Tibial nerve (tissue), 4 donors: ENCODE measurements at regions not wholly inside any gene's neighbourhood (a gene's known extent, or its start where the extent isn't known, plus 50 kb on each side); places are given as distances from the start of the nearest gene placed in this dataset.

Experiments used
- DNase-seq, 2 donors: peaks; one replicate each; pipeline ENCODE4 v3.0.0-alpha.2; 2019; ENCODE audit warnings: low spot score in 2 of 2
- H3K27ac ChIP-seq, 4 donors: fragments of 200-600 bp; sonication (generic) in 3 of 4; one replicate each; pipeline ENCODE4 v1.5.1; 2017 to 2019; ENCODE audit warnings: mild to moderate bottlenecking in 1 of 4
- H3K27me3 ChIP-seq, 2 donors: fragments of 200-600 bp; sonication (generic) in 1 of 2; one replicate each; pipeline versions ENCODE4 v1.5.1 to v1.6.0; 2017 to 2019
- H3K36me3 ChIP-seq, 3 donors: fragments of 200-600 bp; sonication (generic); one replicate each; pipeline ENCODE4 v1.5.1; 2018 to 2019
- H3K4me1 ChIP-seq, 4 donors: fragments of 200-600 bp; sonication (generic) in 3 of 4; one replicate each; pipeline ENCODE4 v1.5.1; 2017 to 2019
- H3K4me3 ChIP-seq, 4 donors: fragments of 200-600 bp; sonication (generic) in 3 of 4; one replicate each; pipeline ENCODE4 v1.5.1; 2017 to 2019; ENCODE audit warnings: mild to moderate bottlenecking in 1 of 4, moderate library complexity in 1 of 4
- H3K9me3 ChIP-seq, 4 donors: fragments of 200-600 bp; sonication (generic) in 3 of 4; one replicate each; pipeline ENCODE4 v1.5.1; 2017 to 2019
- EP300 ChIP-seq, 2 donors: sonication (generic); formaldehyde crosslinking; IDR thresholded peaks; one replicate each; pipeline ENCODE4 v1.6.1; 2017; ENCODE audit warnings: antibody characterized with exemption in 2 of 2, mild to moderate bottlenecking in 1 of 2
- POLR2A ChIP-seq, 2 donors: fragments of 450-650 bp; IDR thresholded peaks; one replicate each; pipeline ENCODE4 v1.6.1; 2017; ENCODE audit warnings: antibody characterized with exemption in 2 of 2, mild to moderate bottlenecking in 2 of 2, moderate library complexity in 2 of 2
- WGBS, 2 donors: methylation state at CpG; one replicate each; pipeline ENCODE4 v1.1.5; 2018; 5-methylcytosine and 5-hydroxymethylcytosine counted together
- TF ChIP-seq, protein P1 (sequence below), 5 experiments: fragments of 200-600 bp in 3 of 5; fragments of 450-650 bp in 2 of 5; sonication (generic) in 3 of 5; IDR thresholded peaks; one replicate each; pipeline ENCODE4 v1.5.1; 2016 to 2019; ENCODE audit warnings: antibody characterized with exemption in 5 of 5, mild to moderate bottlenecking in 3 of 5, moderate library complexity in 2 of 5

- no peaks in the 10 kb centered on the region for H3K4me1 ChIP-seq
- WGBS, 2 donors, result 86 to 96% methylated on average over 2 of the region's 2 CpGs
- no peak for DNase-seq
Measured at GRCh38 chr9:82651474-82651873, 411.5 kb downstream of the RASEF start.

GRCh38 chr9:82665324-82665723, 397.6 kb downstream of the RASEF start:
- H3K27me3 ChIP-seq, result no peaks in the 10 kb centered on the region
- no peak for TF ChIP-seq POLR2A (IDR thresholded peaks at IDR 0.05)
- TF ChIP-seq, protein P1, sequence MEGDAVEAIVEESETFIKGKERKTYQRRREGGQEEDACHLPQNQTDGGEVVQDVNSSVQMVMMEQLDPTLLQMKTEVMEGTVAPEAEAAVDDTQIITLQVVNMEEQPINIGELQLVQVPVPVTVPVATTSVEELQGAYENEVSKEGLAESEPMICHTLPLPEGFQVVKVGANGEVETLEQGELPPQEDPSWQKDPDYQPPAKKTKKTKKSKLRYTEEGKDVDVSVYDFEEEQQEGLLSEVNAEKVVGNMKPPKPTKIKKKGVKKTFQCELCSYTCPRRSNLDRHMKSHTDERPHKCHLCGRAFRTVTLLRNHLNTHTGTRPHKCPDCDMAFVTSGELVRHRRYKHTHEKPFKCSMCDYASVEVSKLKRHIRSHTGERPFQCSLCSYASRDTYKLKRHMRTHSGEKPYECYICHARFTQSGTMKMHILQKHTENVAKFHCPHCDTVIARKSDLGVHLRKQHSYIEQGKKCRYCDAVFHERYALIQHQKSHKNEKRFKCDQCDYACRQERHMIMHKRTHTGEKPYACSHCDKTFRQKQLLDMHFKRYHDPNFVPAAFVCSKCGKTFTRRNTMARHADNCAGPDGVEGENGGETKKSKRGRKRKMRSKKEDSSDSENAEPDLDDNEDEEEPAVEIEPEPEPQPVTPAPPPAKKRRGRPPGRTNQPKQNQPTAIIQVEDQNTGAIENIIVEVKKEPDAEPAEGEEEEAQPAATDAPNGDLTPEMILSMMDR (IDR thresholded peaks at IDR 0.05), result no peak
- no peak for TF ChIP-seq EP300 (IDR thresholded peaks at IDR 0.05)
- H3K4me3 ChIP-seq, result no peak overlapping the region
- DNase-seq, result no peak
- no peaks in the 10 kb centered on the region for H3K9me3 ChIP-seq
- no peaks in the 10 kb centered on the region for H3K36me3 ChIP-seq
- no peak overlapping the region for H3K27ac ChIP-seq
- H3K4me1 ChIP-seq, result no peaks in the 10 kb centered on the region
- 72 to 74% methylated on average over 3 of the region's 3 CpGs for WGBS, 2 donors

More at GRCh38 chr9:82651474-82651873, 411.5 kb downstream of the RASEF start:
- Histone ChIP-seq H3K27ac (no peak overlapping the region), H3K27me3 (no peaks in the 10 kb centered on the region), H3K4me3 (no peak overlapping the region), H3K9me3 (peaks cover 0 to 20% (median 0%) of the 10 kb centered on the region in 4 donors), H3K36me3 (no peaks in the 10 kb centered on the region)
- TF ChIP-seq POLR2A (IDR thresholded peaks at IDR 0.05) (no peak), EP300 (IDR thresholded peaks at IDR 0.05) (no peak)
- TF ChIP-seq, protein P1 (IDR thresholded peaks at IDR 0.05), result no peak

GRCh38 chr9:82668689-82669199, 394.2 kb downstream of the RASEF start:
- Histone ChIP-seq H3K27ac (no peak overlapping the region), H3K9me3 (no peaks in the 10 kb centered on the region), H3K27me3 (no peaks in the 10 kb centered on the region), H3K4me1 (no peaks in the 10 kb centered on the region), H3K36me3 (no peaks in the 10 kb centered on the region), H3K4me3 (no peak overlapping the region)
- 81 to 82% methylated on average over 5 of the region's 5 CpGs for WGBS, 2 donors
- no peak for TF ChIP-seq POLR2A (IDR thresholded peaks at IDR 0.05)
- TF ChIP-seq, protein P1 (IDR thresholded peaks at IDR 0.05), result no peak
- no peak for TF ChIP-seq EP300 (IDR thresholded peaks at IDR 0.05)
- no peak for DNase-seq

GRCh38 chr9:82670000-82670399, 392.9 kb downstream of the RASEF start:
- Histone ChIP-seq H3K4me3 (no peak overlapping the region), H3K9me3 (no peaks in the 10 kb centered on the region), H3K4me1 (no peaks in the 10 kb centered on the region), H3K36me3 (no peaks in the 10 kb centered on the region), H3K27ac (no peak overlapping the region), H3K27me3 (no peaks in the 10 kb centered on the region)
- WGBS, 2 donors, result 62 to 68% methylated on average over 3 of the region's 3 CpGs
- no peak for DNase-seq
- TF ChIP-seq, protein P1 (IDR thresholded peaks at IDR 0.05), result no peak
- TF ChIP-seq POLR2A (IDR thresholded peaks at IDR 0.05), result no peak
- no peak for TF ChIP-seq EP300 (IDR thresholded peaks at IDR 0.05)

- WGBS, 2 donors, result 84 to 89% methylated on average over 1 of the region's 1 CpG
- no peak for TF ChIP-seq POLR2A (IDR thresholded peaks at IDR 0.05)
- TF ChIP-seq EP300 (IDR thresholded peaks at IDR 0.05), result no peak
- TF ChIP-seq, protein P1 (IDR thresholded peaks at IDR 0.05), result no peak
- DNase-seq, result no peak
- Histone ChIP-seq H3K27me3 (no peaks in the 10 kb centered on the region), H3K4me3 (no peak overlapping the region), H3K9me3 (no peaks in the 10 kb centered on the region), H3K27ac (no peak overlapping the region), H3K36me3 (no peaks in the 10 kb centered on the region), H3K4me1 (no peaks in the 10 kb centered on the region)
Measured at GRCh38 chr9:82670726-82671125, 392.2 kb downstream of the RASEF start.
